ENCODE measurements at regions not wholly inside any gene's neighbourhood (a gene's known extent, or its start where the extent isn't known, plus 50 kb on each side); places are given as distances from the start of the nearest gene placed in this dataset.
"Not testable (repeated sequence)": the region's sequence is repeated elsewhere in the genome, so short reads cannot be mapped to it uniquely, and the experiment has no call there.

- FAIRE-seq: no peak
- no peak for DNase-seq (ENCODE audit: insufficient read length, low spot score)
Measured at GRCh38 chr1:88538222-88538899, 145.7 kb upstream of the PKN2 start.

GRCh38 chr1:88540255-88540654 is 143.8 kb upstream of the PKN2 start:
- no peak for DNase-seq (ENCODE audit: insufficient read length, low spot score)
- FAIRE-seq: no peak

DNA sequence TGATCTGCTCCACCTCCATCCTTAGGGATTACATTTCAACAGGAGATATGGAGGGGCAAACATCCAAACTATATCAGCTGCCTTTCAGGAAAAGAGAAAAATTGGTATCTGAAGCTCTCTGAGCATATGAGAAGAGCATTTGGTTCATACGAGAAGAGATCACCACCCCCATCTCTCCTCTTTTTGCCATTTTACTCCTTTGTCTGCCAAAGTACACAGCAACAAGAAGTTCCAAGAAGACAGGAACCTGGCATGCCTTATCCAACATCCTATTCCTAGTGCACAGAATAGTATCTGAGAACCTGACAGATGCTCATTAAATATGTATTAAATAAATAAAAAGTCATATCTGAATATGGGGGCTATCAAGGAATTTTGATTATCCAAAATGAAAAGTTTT is 142.5 kb upstream of the PKN2 start:
- no peak for FAIRE-seq

DNA sequence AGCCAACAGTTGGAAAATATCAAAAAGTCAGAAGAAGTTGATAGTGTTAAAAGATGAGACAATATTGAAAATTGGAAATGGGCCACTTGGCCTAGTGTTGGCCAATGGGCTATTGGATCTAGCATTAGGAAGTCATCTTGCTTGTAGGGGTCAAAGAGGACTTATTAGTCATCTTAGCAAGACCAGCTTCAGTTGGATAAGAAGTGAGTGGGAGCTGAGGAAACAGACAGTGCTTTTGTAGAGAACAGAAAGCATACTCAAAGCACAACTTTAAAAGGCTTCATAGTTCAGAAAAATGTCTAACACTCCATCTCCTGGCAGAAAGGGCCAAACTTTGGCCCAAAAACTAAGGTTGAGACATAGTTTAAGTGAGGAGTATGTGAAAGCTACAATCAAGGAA is 139.9 kb upstream of the PKN2 start:
- DNase-seq (ENCODE audit: insufficient read length, low spot score) (no peak), FAIRE-seq (no peak)

More for the DNA sequence above, 142.5 kb upstream of the PKN2 start:
- DNase-seq (ENCODE audit: insufficient read length, low spot score): no peak

GRCh38 chr1:88549536-88549935 is 134.5 kb upstream of the PKN2 start:
- FAIRE-seq (no peak), DNase-seq (ENCODE audit: insufficient read length, low spot score) (no peak)

- no peak for DNase-seq (ENCODE audit: insufficient read length, low spot score)
- no peak for FAIRE-seq
Measured at GRCh38 chr1:88552226-88552625, 131.8 kb upstream of the PKN2 start.

DNA sequence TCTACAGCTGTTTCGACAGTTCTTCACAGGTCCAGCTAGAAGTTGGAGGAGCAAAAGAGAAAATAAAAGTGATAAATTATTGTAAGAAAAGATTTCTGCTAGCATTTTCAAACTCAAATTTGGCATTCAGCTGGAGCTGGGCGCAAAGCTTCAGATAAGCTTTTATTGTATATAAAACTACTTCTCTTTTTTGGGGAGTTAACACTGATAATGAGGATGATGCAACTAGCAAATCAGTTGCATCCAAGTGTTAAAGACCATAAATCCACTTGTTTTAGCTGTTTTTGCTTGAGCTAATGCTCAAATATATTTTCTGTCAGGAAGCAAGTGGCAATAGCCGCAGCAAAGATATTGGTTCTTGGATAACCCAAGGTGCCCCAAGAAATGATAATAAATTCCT is 127.1 kb upstream of the PKN2 start:
- DNase-seq (ENCODE audit: insufficient read length, low spot score): no peak

DNA sequence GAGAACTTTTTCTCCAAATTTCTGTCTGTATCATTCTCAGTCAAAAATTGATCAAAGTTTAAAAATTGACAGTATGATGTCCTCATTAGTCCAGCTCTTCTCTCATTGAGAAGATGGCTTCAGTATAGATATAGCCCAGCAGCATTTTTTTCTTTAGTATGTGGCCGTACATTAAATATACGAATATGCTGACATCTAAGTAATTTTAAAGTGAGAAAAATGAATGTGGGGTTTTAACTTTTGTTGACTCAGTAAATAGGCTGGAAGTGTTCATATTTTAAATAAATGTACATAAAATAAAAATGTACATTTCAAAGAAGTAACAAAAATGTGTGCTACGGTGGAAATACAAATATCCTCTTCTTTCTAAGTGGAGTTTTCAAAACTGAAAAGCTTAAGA is 123.5 kb upstream of the PKN2 start:
- FAIRE-seq: no peak
- no peak for DNase-seq (ENCODE audit: insufficient read length, low spot score)

More for the DNA sequence above, 127.1 kb upstream of the PKN2 start:
- no peak for FAIRE-seq

- DNase-seq (ENCODE audit: insufficient read length, low spot score) (no peak), FAIRE-seq (no peak)
Measured at GRCh38 chr1:88562991-88563390, 121.1 kb upstream of the PKN2 start.

- DNase-seq (ENCODE audit: insufficient read length, low spot score) (no peak), FAIRE-seq (no peak)
Measured at GRCh38 chr1:88566615-88567387, 117.3 kb upstream of the PKN2 start.

DNA sequence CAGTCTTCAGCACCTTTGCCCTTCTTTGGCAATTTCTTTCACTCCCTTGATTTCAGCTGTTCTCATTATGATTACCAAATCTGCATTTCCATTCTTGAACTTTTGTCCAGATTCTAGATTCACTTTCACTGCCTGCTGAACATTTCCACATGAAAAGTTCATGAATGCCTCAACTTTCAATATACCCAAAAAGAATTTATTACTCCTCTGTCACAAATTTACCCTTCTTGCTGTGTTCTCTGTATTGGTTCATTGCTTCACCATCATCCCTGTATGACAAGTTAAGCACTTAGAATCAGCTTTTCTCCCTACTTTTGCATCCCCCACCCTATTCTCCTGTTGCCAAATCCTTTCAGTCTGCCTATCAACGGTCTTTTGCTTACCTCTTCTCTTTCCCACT is 112.6 kb upstream of the PKN2 start:
- FAIRE-seq: no peak

DNA sequence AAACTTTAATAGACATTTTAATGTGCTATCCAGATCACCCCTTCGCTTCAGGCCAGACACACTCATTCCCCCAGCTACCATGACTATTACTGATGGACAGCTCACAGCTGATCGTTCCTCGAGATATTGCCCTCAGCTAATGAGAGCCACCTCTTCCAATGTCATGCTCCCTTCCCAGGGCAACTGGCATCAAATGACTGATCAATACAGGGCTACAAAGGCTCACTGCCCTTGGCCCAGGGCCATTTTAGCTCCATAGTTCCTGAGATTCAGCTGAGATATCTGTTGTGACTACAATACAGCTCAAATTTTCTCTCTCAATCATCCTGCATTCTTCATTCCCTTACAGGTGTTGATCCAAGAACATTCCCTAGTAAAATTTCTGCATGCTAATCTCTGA is 104.5 kb upstream of the PKN2 start:
- FAIRE-seq (no peak), DNase-seq (ENCODE audit: insufficient read length, low spot score) (no peak)

More for the DNA sequence above, 112.6 kb upstream of the PKN2 start:
- DNase-seq (ENCODE audit: insufficient read length, low spot score): no peak

DNA sequence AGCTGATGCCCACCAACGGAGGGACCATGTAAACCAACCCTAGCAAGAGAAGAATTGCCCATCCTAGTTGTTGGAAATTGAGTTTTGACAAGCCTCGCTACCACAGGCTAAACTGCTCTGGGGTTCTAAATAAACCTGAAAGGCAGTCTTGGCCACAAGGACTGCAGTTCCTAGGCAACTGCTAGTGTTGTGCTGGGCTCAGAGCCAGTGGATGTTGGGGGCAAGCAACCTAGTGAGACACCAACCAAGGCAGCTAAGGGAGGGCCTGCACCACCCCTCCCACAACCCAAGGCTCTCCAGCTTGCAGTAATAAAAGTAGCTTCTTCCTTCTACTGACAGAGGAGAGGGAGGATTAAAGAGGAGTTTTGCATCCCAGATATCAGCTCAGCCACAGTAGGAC is 102.4 kb upstream of the PKN2 start:
- DNase-seq (ENCODE audit: insufficient read length, low spot score) (no peak), FAIRE-seq (no peak)

- no peak for DNase-seq (ENCODE audit: insufficient read length, low spot score)
- FAIRE-seq: no peak
Measured at GRCh38 chr1:88593358-88593757, 90.7 kb upstream of the PKN2 start.

GRCh38 chr1:88595355-88596002 is 88.6 kb upstream of the PKN2 start:
- FAIRE-seq: no peak
- peak; percentile 6 for DNase-seq (ENCODE audit: insufficient read length, low spot score)

GRCh38 chr1:88597973-88598372 is 86.1 kb upstream of the PKN2 start:
- not testable (repeated sequence) for FAIRE-seq

DNA sequence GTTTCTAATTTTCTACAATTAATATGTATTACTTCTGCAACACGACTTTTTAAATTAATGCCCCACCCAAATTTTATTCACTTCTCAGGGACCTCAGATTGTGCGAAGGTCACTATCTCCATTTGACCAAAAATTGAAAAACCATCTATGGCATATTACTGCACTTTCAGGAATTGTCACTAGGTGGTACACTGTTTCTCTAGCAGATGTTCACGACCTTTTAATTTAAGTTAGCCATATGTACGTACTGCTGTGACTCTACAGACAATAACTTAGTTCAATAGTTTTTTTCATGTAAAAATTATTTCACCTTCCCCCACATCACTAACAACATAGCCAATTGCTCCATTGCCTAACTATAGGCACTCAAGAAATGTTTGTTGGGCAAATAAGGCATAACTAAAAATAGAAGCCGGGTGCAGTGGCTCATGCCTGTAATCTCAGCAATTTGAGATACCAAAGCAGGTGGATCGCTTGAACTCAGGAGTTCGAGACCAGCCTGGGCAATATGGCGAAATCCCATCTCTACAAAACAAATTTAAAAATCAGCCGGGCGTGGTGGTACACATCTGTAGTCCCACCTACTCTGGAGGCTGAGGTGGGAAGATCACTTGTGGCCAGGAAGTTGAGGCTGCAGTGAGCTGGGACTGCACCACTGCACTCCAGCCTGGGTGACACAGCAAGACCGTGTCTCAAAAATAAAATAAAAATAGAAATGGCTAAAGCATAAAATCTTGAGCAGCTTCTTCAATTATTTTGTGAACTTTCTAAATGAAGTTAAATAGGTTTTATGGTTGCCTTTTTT is 75.7 kb upstream of the PKN2 start:
- FAIRE-seq (no peak), DNase-seq (ENCODE audit: insufficient read length, low spot score) (peak; percentile 32)

More at GRCh38 chr1:88597973-88598372, 86.1 kb upstream of the PKN2 start:
- not testable (repeated sequence) for DNase-seq (ENCODE audit: insufficient read length, low spot score)

GRCh38 chr1:88609051-88609450 is 75.0 kb upstream of the PKN2 start:
- DNase-seq (ENCODE audit: insufficient read length, low spot score): no peak
- FAIRE-seq: no peak

GRCh38 chr1:88610687-88611086 is 73.4 kb upstream of the PKN2 start:
- FAIRE-seq: no peak

DNA sequence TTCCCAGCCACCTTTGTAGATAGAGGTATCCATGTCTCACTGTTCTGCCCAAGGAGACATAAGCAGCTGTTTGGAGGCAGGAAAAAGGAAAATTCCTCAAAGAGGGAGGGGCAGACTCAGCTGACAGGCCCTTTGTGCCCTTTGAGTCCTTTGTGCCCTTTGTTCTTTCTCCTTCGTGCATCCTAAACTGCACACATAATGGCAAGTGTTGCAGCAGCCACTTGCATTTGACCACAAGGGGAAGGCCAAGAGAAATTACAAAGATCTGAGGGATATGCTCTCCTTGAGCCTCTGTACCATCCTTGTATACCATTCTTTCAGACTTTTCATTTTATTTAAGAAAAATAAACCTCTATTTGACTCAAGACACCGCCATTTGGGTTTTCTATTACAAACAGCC is 71.8 kb upstream of the PKN2 start:
- no peak for DNase-seq (ENCODE audit: insufficient read length, low spot score)
- no peak for FAIRE-seq

More at GRCh38 chr1:88610687-88611086, 73.4 kb upstream of the PKN2 start:
- no peak for DNase-seq (ENCODE audit: insufficient read length, low spot score)

DNA sequence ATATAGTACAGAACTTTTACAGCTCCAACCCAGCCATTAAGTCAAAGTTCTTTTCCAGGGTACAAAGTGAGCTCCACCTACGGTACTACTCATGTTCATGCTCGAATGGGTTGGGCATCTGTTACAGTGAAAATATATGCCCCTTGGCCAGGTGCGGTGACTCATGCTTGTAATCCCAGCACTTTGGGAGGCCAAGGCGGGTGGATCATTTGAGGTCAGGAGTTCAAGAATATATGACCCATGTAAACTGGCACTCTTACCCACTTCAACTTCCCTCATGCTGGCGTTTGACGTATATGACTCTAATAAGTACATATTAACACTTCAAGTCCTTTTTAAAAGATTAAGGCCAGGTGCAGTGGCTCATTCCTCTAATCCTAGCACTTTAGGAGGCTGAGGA is 71.3 kb upstream of the PKN2 start:
- FAIRE-seq (no peak), DNase-seq (ENCODE audit: insufficient read length, low spot score) (no peak)

Data from HTR-8/SVneo (cell line).